Loucy (cell line): ENCODE measurements at regions not wholly inside any gene's neighbourhood (a gene's known extent, or its start where the extent isn't known, plus 50 kb on each side); places are given as distances from the start of the nearest gene placed in this dataset.

Experiments
- H2AFZ ChIP-seq: fragments of 200-600 bp; sonication (generic); 2 replicates; pipeline ENCODE4 v1.6.0; 2016; ENCODE audit warnings: antibody characterized with exemption, mild to moderate bottlenecking, low read length, moderate library complexity
- H3F3A ChIP-seq: fragments of 200-600 bp; 2 replicates; pipeline ENCODE4 v1.6.0; 2016; ENCODE audit warnings: antibody characterized with exemption, low read depth, mild to moderate bottlenecking
- H3K27me3 ChIP-seq: fragments of 200-600 bp; sonication (generic); 2 replicates; pipeline ENCODE4 v1.6.1; 2014; ENCODE audit warnings: low read length, mild to moderate bottlenecking; ENCODE audit not compliant: insufficient read depth, poor library complexity, severe bottlenecking
- H3K36me3 ChIP-seq: fragments of 200-600 bp; sonication (generic); 2 replicates; pipeline ENCODE4 v1.6.1; 2016; ENCODE audit warnings: low read length; ENCODE audit not compliant: insufficient read depth
- H3K4me1 ChIP-seq: fragments of 200-600 bp; sonication (generic); 2 replicates; pipeline ENCODE4 v1.5.1; 2014; ENCODE audit warnings: low read length, mild to moderate bottlenecking; ENCODE audit not compliant: insufficient read depth, poor library complexity, severe bottlenecking
- H3K4me2 ChIP-seq: fragments of 200-600 bp; sonication (generic); 2 replicates; pipeline ENCODE4 v1.6.0; 2014; ENCODE audit warnings: antibody characterized with exemption, low read length, low read depth, mild to moderate bottlenecking; ENCODE audit not compliant: poor library complexity, severe bottlenecking
- H3K4me3 ChIP-seq: fragments of 200-600 bp; sonication (generic); 2 replicates; pipeline ENCODE4 v1.5.1; 2014; ENCODE audit warnings: low read length, mild to moderate bottlenecking, mixed read lengths; ENCODE audit not compliant: poor library complexity, severe bottlenecking
- H3K79me2 ChIP-seq: fragments of 200-600 bp; sonication (generic); 2 replicates; pipeline ENCODE4 v1.6.1; 2014; ENCODE audit warnings: low read length; ENCODE audit not compliant: insufficient read depth
- H3K9ac ChIP-seq: fragments of 200-600 bp; sonication (generic); 2 replicates; pipeline ENCODE4 v1.6.0; 2014; ENCODE audit warnings: mild to moderate bottlenecking, low read depth, low read length, moderate library complexity; ENCODE audit not compliant: poor library complexity, severe bottlenecking
- H3K9me2 ChIP-seq: fragments of 200-600 bp; sonication (generic); replicated peaks from 2 replicates; pipeline ENCODE4 v1.6.1; 2016; ENCODE audit warnings: low read depth, low read length, mixed read lengths
- H3K9me3 ChIP-seq: fragments of 200-600 bp; sonication (generic); 2 replicates; pipeline ENCODE4 v1.6.1; 2014; ENCODE audit warnings: mild to moderate bottlenecking, antibody characterized with exemption, low read length, low read depth; ENCODE audit not compliant: insufficient read depth
- H4K20me1 ChIP-seq: fragments of 200-600 bp; sonication (generic); 2 replicates; pipeline ENCODE4 v1.6.0; 2014; ENCODE audit warnings: antibody characterized with exemption, low read length, mild to moderate bottlenecking; ENCODE audit not compliant: insufficient read depth, poor library complexity, severe bottlenecking
- CTCF ChIP-seq: fragments of 200-600 bp; sonication (generic); conservative IDR thresholded peaks from 2 replicates; pipeline ENCODE4 v1.5.1; 2014; ENCODE audit warnings: mild to moderate bottlenecking, antibody characterized with exemption, low read length
- EZH2phosphoT487 ChIP-seq: fragments of 200-600 bp; IDR thresholded peaks from 2 replicates; pipeline ENCODE4 v1.6.1; 2018; ENCODE audit warnings: antibody characterized with exemption, mild to moderate bottlenecking, moderate library complexity, borderline replicate concordance

GRCh38 chr11:70682056-70682455, 283.7 kb downstream of the CTTN start:
- TF ChIP-seq EZH2phosphoT487 (no peak), CTCF (no peak)
- Histone ChIP-seq H4K20me1 (no peaks in the 10 kb centered on the region), H3K4me2 (no peak overlapping the region), H3K4me3 (no peak overlapping the region), H3K79me2 (no peaks in the 10 kb centered on the region), H2AFZ (no peak overlapping the region), H3K9ac (no peak overlapping the region), H3K27me3 (no peaks in the 10 kb centered on the region), H3K36me3 (no peaks in the 10 kb centered on the region), H3K4me1 (no peaks in the 10 kb centered on the region), H3K9me2 (no peaks in the 10 kb centered on the region), H3K9me3 (peaks cover 13% of the 10 kb centered on the region; the same call in 1 of the 2 replicates), H3F3A (no peaks in the 10 kb centered on the region)

GRCh38 chr11:70682760-70683159, 284.4 kb downstream of the CTTN start:
- no peak for TF ChIP-seq EZH2phosphoT487
- no peak for TF ChIP-seq CTCF

GRCh38 chr11:70687716-70688115, 289.4 kb downstream of the CTTN start:
- H3K36me3 ChIP-seq: no peaks in the 10 kb centered on the region
- no peak overlapping the region for H2AFZ ChIP-seq
- H3K9me2 ChIP-seq: no peaks in the 10 kb centered on the region
- H4K20me1 ChIP-seq: no peaks in the 10 kb centered on the region
- H3F3A ChIP-seq: no peaks in the 10 kb centered on the region
- no peak overlapping the region for H3K4me2 ChIP-seq
- H3K9me3 ChIP-seq: peaks cover 16% of the 10 kb centered on the region; the same call in 1 of the 2 replicates
- no peak overlapping the region for H3K9ac ChIP-seq
- H3K4me1 ChIP-seq: no peaks in the 10 kb centered on the region
- H3K27me3 ChIP-seq: no peaks in the 10 kb centered on the region
- no peak for TF ChIP-seq EZH2phosphoT487
- TF ChIP-seq CTCF: no peak
- H3K79me2 ChIP-seq: no peaks in the 10 kb centered on the region
- H3K4me3 ChIP-seq: no peak overlapping the region

More at GRCh38 chr11:70682760-70683159, 284.4 kb downstream of the CTTN start:
- H3K9ac ChIP-seq: no peak overlapping the region
- no peaks in the 10 kb centered on the region for H3K79me2 ChIP-seq
- H3K27me3 ChIP-seq: no peaks in the 10 kb centered on the region
- H2AFZ ChIP-seq: no peak overlapping the region
- H3K4me1 ChIP-seq: no peaks in the 10 kb centered on the region
- no peaks in the 10 kb centered on the region for H3F3A ChIP-seq
- H3K36me3 ChIP-seq: no peaks in the 10 kb centered on the region
- no peak overlapping the region for H3K4me2 ChIP-seq
- H4K20me1 ChIP-seq: no peaks in the 10 kb centered on the region
- H3K9me2 ChIP-seq: no peaks in the 10 kb centered on the region
- no peak overlapping the region for H3K4me3 ChIP-seq
- peaks cover 12% of the 10 kb centered on the region; the same call in 1 of the 2 replicates for H3K9me3 ChIP-seq
